ENCODE measurements at regions not wholly inside any gene's neighbourhood (a gene's known extent, or its start where the extent isn't known, plus 50 kb on each side); places are given as distances from the start of the nearest gene placed in this dataset.

DNA sequence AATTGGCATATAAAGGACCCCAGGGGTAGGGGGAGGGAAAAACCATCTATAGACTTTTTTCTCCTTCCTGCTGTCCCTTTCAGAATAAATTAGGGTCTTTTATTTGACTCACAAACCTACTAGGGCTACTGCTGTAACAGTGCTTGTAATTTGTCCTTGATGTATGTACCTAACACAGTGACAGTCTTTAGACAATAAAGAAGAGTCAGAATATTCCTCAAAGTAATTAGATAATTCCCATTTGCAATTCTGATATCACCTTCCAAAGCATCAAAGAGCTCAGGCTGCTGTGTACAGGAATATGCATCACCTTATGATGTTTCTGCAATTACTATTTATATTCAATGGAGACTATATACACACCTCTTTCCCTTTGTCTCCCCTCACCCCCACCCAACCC, 161.7 kb downstream of the MREG start:
- H3K27me3 ChIP-seq (ENCODE audit: insufficient read depth, low read length) = no peaks in the 10 kb centered on the region
- H4K20me1 ChIP-seq (ENCODE audit: insufficient read depth, low read length) = no peaks in the 10 kb centered on the region
- H3K4me1 ChIP-seq (ENCODE audit: insufficient read depth, low read length, severe bottlenecking) = no peaks in the 10 kb centered on the region
- no peaks in the 10 kb centered on the region for H3K36me3 ChIP-seq (ENCODE audit: insufficient read depth, low read length)
- no peak for TF ChIP-seq CTCF (IDR thresholded peaks at IDR 0.05; ENCODE audit: low read length)
- TF ChIP-seq EZH2 (IDR thresholded peaks at IDR 0.05; ENCODE audit: borderline replicate concordance, low read length) = no peak
- no peaks in the 10 kb centered on the region for H3F3A ChIP-seq (ENCODE audit: insufficient read depth, low read length)
- no peak overlapping the region for H2AFZ ChIP-seq (ENCODE audit: low read length)
- H3K27ac ChIP-seq (ENCODE audit: low read depth, low read length, poor library complexity, severe bottlenecking) = no peak overlapping the region
- no peak overlapping the region for H3K9ac ChIP-seq (ENCODE audit: low read length)
- no peaks in the 10 kb centered on the region for H3K79me2 ChIP-seq (ENCODE audit: insufficient read depth, low read length)
- no peak overlapping the region for H3K4me2 ChIP-seq (ENCODE audit: low read length)
- no peak overlapping the region for H3K4me3 ChIP-seq (ENCODE audit: low read depth, low read length, poor library complexity, severe bottlenecking)
- no peaks in the 10 kb centered on the region for H3K9me2 ChIP-seq (ENCODE audit: low read depth, low read length)
- no peaks in the 10 kb centered on the region for H3K9me3 ChIP-seq (ENCODE audit: low read length)

GRCh38 chr2:215851082-215851481, 162.3 kb downstream of the MREG start:
- H3K27ac ChIP-seq (ENCODE audit: low read depth, low read length, poor library complexity, severe bottlenecking) = no peak overlapping the region
- H3K9me3 ChIP-seq (ENCODE audit: low read length) = no peaks in the 10 kb centered on the region
- no peaks in the 10 kb centered on the region for H3K36me3 ChIP-seq (ENCODE audit: insufficient read depth, low read length)
- H2AFZ ChIP-seq (ENCODE audit: low read length) = no peak overlapping the region
- TF ChIP-seq EZH2 (IDR thresholded peaks at IDR 0.05; ENCODE audit: borderline replicate concordance, low read length) (no peak), CTCF (IDR thresholded peaks at IDR 0.05; ENCODE audit: low read length) (no peak)
- H3K9ac ChIP-seq (ENCODE audit: low read length) = no peak overlapping the region
- H3K27me3 ChIP-seq (ENCODE audit: insufficient read depth, low read length) = no peaks in the 10 kb centered on the region
- no peaks in the 10 kb centered on the region for H3K79me2 ChIP-seq (ENCODE audit: insufficient read depth, low read length)
- no peaks in the 10 kb centered on the region for H4K20me1 ChIP-seq (ENCODE audit: insufficient read depth, low read length)
- H3K9me2 ChIP-seq (ENCODE audit: low read depth, low read length) = no peaks in the 10 kb centered on the region
- H3K4me3 ChIP-seq (ENCODE audit: low read depth, low read length, poor library complexity, severe bottlenecking) = no peak overlapping the region
- H3K4me2 ChIP-seq (ENCODE audit: low read length) = no peak overlapping the region
- no peaks in the 10 kb centered on the region for H3F3A ChIP-seq (ENCODE audit: insufficient read depth, low read length)
- H3K4me1 ChIP-seq (ENCODE audit: insufficient read depth, low read length, severe bottlenecking) = no peaks in the 10 kb centered on the region

- H3K36me3 ChIP-seq (ENCODE audit: insufficient read depth, low read length) = no peaks in the 10 kb centered on the region
- no peak overlapping the region for H3K4me3 ChIP-seq (ENCODE audit: low read depth, low read length, poor library complexity, severe bottlenecking)
- H3K9ac ChIP-seq (ENCODE audit: low read length) = no peak overlapping the region
- H3F3A ChIP-seq (ENCODE audit: insufficient read depth, low read length) = no peaks in the 10 kb centered on the region
- H3K27me3 ChIP-seq (ENCODE audit: insufficient read depth, low read length) = no peaks in the 10 kb centered on the region
- H3K9me3 ChIP-seq (ENCODE audit: low read length) = no peaks in the 10 kb centered on the region
- H3K9me2 ChIP-seq (ENCODE audit: low read depth, low read length) = no peaks in the 10 kb centered on the region
- TF ChIP-seq EZH2 (IDR thresholded peaks at IDR 0.05; ENCODE audit: borderline replicate concordance, low read length) (no peak), CTCF (IDR thresholded peaks at IDR 0.05; ENCODE audit: low read length) (no peak)
- H3K4me2 ChIP-seq (ENCODE audit: low read length) = no peak overlapping the region
- no peaks in the 10 kb centered on the region for H3K79me2 ChIP-seq (ENCODE audit: insufficient read depth, low read length)
- no peak overlapping the region for H2AFZ ChIP-seq (ENCODE audit: low read length)
- no peaks in the 10 kb centered on the region for H4K20me1 ChIP-seq (ENCODE audit: insufficient read depth, low read length)
- no peak overlapping the region for H3K27ac ChIP-seq (ENCODE audit: low read depth, low read length, poor library complexity, severe bottlenecking)
- H3K4me1 ChIP-seq (ENCODE audit: insufficient read depth, low read length, severe bottlenecking) = no peaks in the 10 kb centered on the region
Measured at GRCh38 chr2:215850380-215850779, 163.0 kb downstream of the MREG start.
